Subcutaneous abdominal adipose tissue (tissue), 5 donors: ENCODE measurements at regions not wholly inside any gene's neighbourhood (a gene's known extent, or its start where the extent isn't known, plus 50 kb on each side); places are given as distances from the start of the nearest gene placed in this dataset.
"Not testable (repeated sequence)": the region's sequence is repeated elsewhere in the genome, so short reads cannot be mapped to it uniquely, and the experiment has no call there.

Experiments used
- H3K27ac ChIP-seq: one replicate; pipeline ENCODE4 v1.7.0; 2013; ENCODE audit warnings: low read depth, mild to moderate bottlenecking, inconsistent platforms, low read length, moderate library complexity
- H3K27me3 ChIP-seq, 5 donors: one replicate each; pipeline ENCODE4 v1.7.0; 2013; ENCODE audit warnings: low read length in 5 of 5, inconsistent platforms in 1 of 5; ENCODE audit not compliant: control insufficient read depth in 5 of 5, insufficient read depth in 4 of 5
- H3K36me3 ChIP-seq, 5 donors: one replicate each; pipeline ENCODE4 v1.7.0; 2013; ENCODE audit warnings: low read length in 5 of 5; ENCODE audit not compliant: control insufficient read depth in 5 of 5, insufficient read depth in 5 of 5
- H3K4me1 ChIP-seq, 5 donors: one replicate each; pipeline ENCODE4 v1.7.0; 2013; ENCODE audit warnings: low read length in 5 of 5, mild to moderate bottlenecking in 3 of 5, moderate library complexity in 1 of 5; ENCODE audit not compliant: control insufficient read depth in 5 of 5, insufficient read depth in 5 of 5
- H3K4me3 ChIP-seq, 5 donors: one replicate each; pipeline ENCODE4 v1.7.0; 2013; ENCODE audit warnings: low read length in 5 of 5, low read depth in 1 of 5
- H3K9ac ChIP-seq, 5 donors: one replicate each; pipeline ENCODE4 v1.7.0; 2013; ENCODE audit warnings: low read length in 5 of 5, mild to moderate bottlenecking in 4 of 5, moderate library complexity in 3 of 5
- H3K9me3 ChIP-seq, 5 donors: one replicate each; pipeline ENCODE4 v1.7.0; 2013; ENCODE audit warnings: low read length in 5 of 5; ENCODE audit not compliant: control insufficient read depth in 5 of 5
- donor health status: healthy.
- donor health status: healthy.
- donor health status: healthy.
- donor health status: healthy.
- donor health status: healthy.

GRCh38 chr4:19171832-19172231 lies 1079.9 kb upstream of the SLIT2 start:
- Histone ChIP-seq H3K4me3 (no peak overlapping the region), H3K27ac (no peak overlapping the region), H3K9ac (no peak overlapping the region), H3K9me3 (peaks cover 0 to 4% (median 0%) of the 10 kb centered on the region in 5 donors), H3K27me3 (no peaks in the 10 kb centered on the region), H3K4me1 (no peaks in the 10 kb centered on the region), H3K36me3 (no peaks in the 10 kb centered on the region)

GRCh38 chr4:19167311-19167710 lies 1084.4 kb upstream of the SLIT2 start:
- H3K4me1 ChIP-seq: no peaks in the 10 kb centered on the region

GRCh38 chr4:19164334-19164733 lies 1087.4 kb upstream of the SLIT2 start:
- Histone ChIP-seq H3K9me3 (no peaks in the 10 kb centered on the region), H3K9ac (no peak overlapping the region), H3K4me3 (no peak overlapping the region), H3K4me1 (no peaks in the 10 kb centered on the region), H3K27ac (no peak overlapping the region), H3K36me3 (no peaks in the 10 kb centered on the region), H3K27me3 (no peaks in the 10 kb centered on the region)

More at GRCh38 chr4:19167311-19167710, 1084.4 kb upstream of the SLIT2 start:
- Histone ChIP-seq H3K9ac (no peak overlapping the region), H3K4me3 (no peak overlapping the region), H3K9me3 (no peaks in the 10 kb centered on the region), H3K27ac (no peak overlapping the region), H3K36me3 (no peaks in the 10 kb centered on the region), H3K27me3 (no peaks in the 10 kb centered on the region)

GRCh38 chr4:19159874-19160273 lies 1091.8 kb upstream of the SLIT2 start:
- H3K4me1 ChIP-seq: no peaks in the 10 kb centered on the region

GRCh38 chr4:19158107-19158809 lies 1093.4 kb upstream of the SLIT2 start:
- no peaks in the 10 kb centered on the region for H3K27me3 ChIP-seq
- H3K27ac ChIP-seq: no peak overlapping the region
- no peaks in the 10 kb centered on the region for H3K36me3 ChIP-seq
- H3K4me3 ChIP-seq: no peak overlapping the region
- H3K9ac ChIP-seq: no peak overlapping the region
- peaks cover 0 to 22% (median 17%) of the 10 kb centered on the region in 5 donors for H3K9me3 ChIP-seq
- no peaks in the 10 kb centered on the region for H3K4me1 ChIP-seq

More at GRCh38 chr4:19159874-19160273, 1091.8 kb upstream of the SLIT2 start:
- Histone ChIP-seq H3K4me3 (no peak overlapping the region), H3K9ac (no peak overlapping the region), H3K27ac (no peak overlapping the region), H3K27me3 (no peaks in the 10 kb centered on the region), H3K36me3 (no peaks in the 10 kb centered on the region), H3K9me3 (peaks cover 0 to 19% (median 16%) of the 10 kb centered on the region in 5 donors)

GRCh38 chr4:19156786-19157185 lies 1094.9 kb upstream of the SLIT2 start:
- no peaks in the 10 kb centered on the region for H3K4me1 ChIP-seq
- no peaks in the 10 kb centered on the region for H3K36me3 ChIP-seq
- no peak overlapping the region for H3K27ac ChIP-seq
- H3K9ac ChIP-seq: no peak overlapping the region
- H3K27me3 ChIP-seq: no peaks in the 10 kb centered on the region
- peak overlapping the region in 1 of 5 donors; percentile 22 for H3K4me3 ChIP-seq
- H3K9me3 ChIP-seq: peaks cover 0 to 22% (median 17%) of the 10 kb centered on the region in 5 donors

- no peaks in the 10 kb centered on the region for H3K27me3 ChIP-seq
- H3K27ac ChIP-seq: no peak overlapping the region
- H3K9ac ChIP-seq: no peak overlapping the region
- H3K4me3 ChIP-seq: no peak overlapping the region
- peaks cover 0 to 22% (median 17%) of the 10 kb centered on the region in 5 donors for H3K9me3 ChIP-seq
- H3K4me1 ChIP-seq: no peaks in the 10 kb centered on the region
- H3K36me3 ChIP-seq: no peaks in the 10 kb centered on the region
Observed at GRCh38 chr4:19155568-19155967, 1096.1 kb upstream of the SLIT2 start.

- not testable (repeated sequence) for H3K4me3 ChIP-seq, H3K27ac ChIP-seq, H3K36me3 ChIP-seq, H3K4me1 ChIP-seq, H3K9ac ChIP-seq, H3K27me3 ChIP-seq
- H3K9me3 ChIP-seq: peaks cover 0 to 22% (median 17%) of the 10 kb centered on the region in 5 donors
Observed at GRCh38 chr4:19154267-19154666, 1097.4 kb upstream of the SLIT2 start.

- Histone ChIP-seq H3K27me3 (no peaks in the 10 kb centered on the region), H3K4me1 (no peaks in the 10 kb centered on the region), H3K36me3 (no peaks in the 10 kb centered on the region), H3K9ac (no peak overlapping the region), H3K27ac (no peak overlapping the region), H3K4me3 (no peak overlapping the region), H3K9me3 (peaks cover 0 to 22% (median 17%) of the 10 kb centered on the region in 5 donors)
Observed at GRCh38 chr4:19152264-19152663, 1099.4 kb upstream of the SLIT2 start.

GRCh38 chr4:19151684-19152083 lies 1100.0 kb upstream of the SLIT2 start:
- H3K27me3 ChIP-seq: no peaks in the 10 kb centered on the region
- no peaks in the 10 kb centered on the region for H3K4me1 ChIP-seq
- H3K9ac ChIP-seq: no peak overlapping the region
- no peak overlapping the region for H3K27ac ChIP-seq
- no peak overlapping the region for H3K4me3 ChIP-seq
- H3K9me3 ChIP-seq: peaks cover 0 to 19% (median 16%) of the 10 kb centered on the region in 5 donors
- no peaks in the 10 kb centered on the region for H3K36me3 ChIP-seq
